ENCODE measurements at regions not wholly inside any gene's neighbourhood (a gene's known extent, or its start where the extent isn't known, plus 50 kb on each side); places are given as distances from the start of the nearest gene placed in this dataset.

DNA sequence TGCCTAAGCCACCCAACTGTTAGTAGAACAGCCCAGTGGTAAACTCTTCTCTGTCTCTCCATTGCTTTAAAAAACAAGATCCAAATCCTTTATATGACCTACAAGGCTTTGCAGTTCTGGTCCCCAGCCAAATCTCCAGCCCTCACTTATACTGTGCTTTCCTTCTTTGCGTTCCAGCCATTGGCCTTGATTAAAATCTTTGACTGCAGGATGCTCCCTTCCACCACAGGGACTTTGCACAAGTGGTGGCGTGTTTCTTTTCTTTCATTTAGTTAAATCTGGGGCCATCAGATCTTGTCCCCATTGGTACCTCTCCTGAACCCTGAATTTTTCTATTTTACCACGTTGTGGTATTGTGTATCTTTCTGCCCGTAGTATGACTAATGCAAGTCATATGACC, 183.7 kb downstream of the VRK1 start:
- TF ChIP-seq, protein P1, sequence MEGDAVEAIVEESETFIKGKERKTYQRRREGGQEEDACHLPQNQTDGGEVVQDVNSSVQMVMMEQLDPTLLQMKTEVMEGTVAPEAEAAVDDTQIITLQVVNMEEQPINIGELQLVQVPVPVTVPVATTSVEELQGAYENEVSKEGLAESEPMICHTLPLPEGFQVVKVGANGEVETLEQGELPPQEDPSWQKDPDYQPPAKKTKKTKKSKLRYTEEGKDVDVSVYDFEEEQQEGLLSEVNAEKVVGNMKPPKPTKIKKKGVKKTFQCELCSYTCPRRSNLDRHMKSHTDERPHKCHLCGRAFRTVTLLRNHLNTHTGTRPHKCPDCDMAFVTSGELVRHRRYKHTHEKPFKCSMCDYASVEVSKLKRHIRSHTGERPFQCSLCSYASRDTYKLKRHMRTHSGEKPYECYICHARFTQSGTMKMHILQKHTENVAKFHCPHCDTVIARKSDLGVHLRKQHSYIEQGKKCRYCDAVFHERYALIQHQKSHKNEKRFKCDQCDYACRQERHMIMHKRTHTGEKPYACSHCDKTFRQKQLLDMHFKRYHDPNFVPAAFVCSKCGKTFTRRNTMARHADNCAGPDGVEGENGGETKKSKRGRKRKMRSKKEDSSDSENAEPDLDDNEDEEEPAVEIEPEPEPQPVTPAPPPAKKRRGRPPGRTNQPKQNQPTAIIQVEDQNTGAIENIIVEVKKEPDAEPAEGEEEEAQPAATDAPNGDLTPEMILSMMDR (IDR thresholded peaks at IDR 0.05; ENCODE audit: poor library complexity) = no peak
- no peak for TF ChIP-seq EZH2phosphoT487 (IDR thresholded peaks at IDR 0.05; ENCODE audit: low read depth, severe bottlenecking, unreplicated experiment)
